SK-N-SH (cell line): ENCODE measurements at regions not wholly inside any gene's neighbourhood (a gene's known extent, or its start where the extent isn't known, plus 50 kb on each side); places are given as distances from the start of the nearest gene placed in this dataset.

ENCODE experiments used
- CTCF ChIA-PET: fragments of 300-600, 350-600 bp; formaldehyde crosslinking; extraction: SDS; loops from one replicate; lab custom pipeline; 2021; lab: Yijun Ruan, JAX
- POLR2A ChIA-PET: fragments of 350-600 bp; sonication (Branson Sonifier 250); formaldehyde crosslinking; extraction: SDS; loops from one replicate; lab custom pipeline; 2020; ENCODE audit warnings: antibody characterized with exemption, inconsistent platforms; lab: Yijun Ruan, JAX
- DNase-seq: peaks from one replicate; pipeline ENCODE4 v3.0.0; 2012
- H2AFZ ChIP-seq: fragments of 200-600 bp; sonication (generic); 2 replicates; pipeline ENCODE4 v1.8.1; 2016; ENCODE audit warnings: antibody characterized with exemption, mild to moderate bottlenecking, low read depth
- H3F3A ChIP-seq: fragments of 200-600 bp; sonication (generic); replicated peaks from 2 replicates; pipeline ENCODE3; 2016; ENCODE audit warnings: antibody characterized with exemption, mild to moderate bottlenecking; ENCODE audit not compliant: insufficient read depth
- H3K27ac ChIP-seq, 2 experiments: fragments of 200-500 bp in 1 of 2; fragments of 200-600 bp in 1 of 2; sonication (Bioruptor generic) in 1 of 2; sonication (generic), shearing (Covaris generic) in 1 of 2; 2 replicates each; pipeline versions ENCODE4 v1.5.1 to v1.6.1; 2014 to 2016; ENCODE audit warnings: low read depth in 2 of 2, inconsistent platforms in 1 of 2, low read length in 1 of 2, mild to moderate bottlenecking in 1 of 2, mixed read lengths in 1 of 2
- H3K27me3 ChIP-seq: fragments of 200-600 bp; sonication (generic), shearing (Covaris generic); 2 replicates; pipeline ENCODE4 v1.6.1; 2016; ENCODE audit warnings: mixed run types; ENCODE audit not compliant: insufficient read depth
- H3K36me3 ChIP-seq, 2 experiments: fragments of 200-500 bp in 1 of 2; fragments of 200-600 bp in 1 of 2; sonication (Bioruptor generic) in 1 of 2; sonication (generic) in 1 of 2; replicated peaks in 1 of 2; 2 replicates each; pipeline versions ENCODE3 to v1.5.1; 2014 to 2016; ENCODE audit warnings: low read length in 1 of 2, mild to moderate bottlenecking in 1 of 2; ENCODE audit not compliant: insufficient read depth in 2 of 2, control insufficient read depth in 1 of 2
- H3K4me1 ChIP-seq, 2 experiments: fragments of 200-500 bp in 1 of 2; fragments of 200-600 bp in 1 of 2; sonication (Bioruptor generic) in 1 of 2; sonication (generic), shearing (Covaris generic) in 1 of 2; 2 replicates each; pipeline versions ENCODE4 v1.5.1 to v1.6.1; 2014 to 2016; ENCODE audit warnings: low read depth in 1 of 2, low read length in 1 of 2, mixed run types in 1 of 2; ENCODE audit not compliant: insufficient read depth in 2 of 2, control insufficient read depth in 1 of 2
- H3K4me2 ChIP-seq: fragments of 200-600 bp; sonication (generic), shearing (Covaris generic); 2 replicates; pipeline ENCODE4 v1.6.1; 2017; ENCODE audit warnings: mixed run types
- H3K4me3 ChIP-seq, 2 experiments: fragments of 200-500 bp in 1 of 2; fragments of 200-600 bp in 1 of 2; sonication (Bioruptor generic) in 1 of 2; sonication (generic), shearing (Covaris generic) in 1 of 2; 2 replicates each; pipeline versions ENCODE4 v1.5.1 to v1.8.1; 2014 to 2016; ENCODE audit warnings: low read depth in 2 of 2, inconsistent platforms in 1 of 2, low read length in 1 of 2, mild to moderate bottlenecking in 1 of 2, mixed read lengths in 1 of 2, moderate library complexity in 1 of 2
- H3K79me2 ChIP-seq: fragments of 200-600 bp; sonication (generic); 2 replicates; pipeline ENCODE4 v1.8.1; 2017; ENCODE audit warnings: mild to moderate bottlenecking; ENCODE audit not compliant: insufficient read depth
- H3K9ac ChIP-seq: fragments of 200-600 bp; sonication (generic); 2 replicates; pipeline ENCODE4 v1.6.1; 2017; ENCODE audit warnings: mixed run types
- H3K9me2 ChIP-seq: fragments of 200-600 bp; sonication (generic); 2 replicates; pipeline ENCODE4 v1.6.1; 2017; ENCODE audit warnings: mixed run types
- H3K9me3 ChIP-seq: fragments of 200-600 bp; sonication (generic); 2 replicates; pipeline ENCODE4 v1.6.1; 2017; ENCODE audit warnings: mixed run types, mild to moderate bottlenecking, moderate library complexity
- H4K20me1 ChIP-seq: fragments of 200-600 bp; sonication (generic); 2 replicates; pipeline ENCODE4 v1.6.1; 2017; ENCODE audit warnings: mild to moderate bottlenecking, mixed run types; ENCODE audit not compliant: insufficient read depth
- EP300 ChIP-seq, 2 experiments: IDR thresholded peaks; 2 replicates each; pipeline versions ENCODE4 v1.4.0 to v1.6.1; 2012; ENCODE audit warnings: borderline replicate concordance in 1 of 2, low read depth in 1 of 2, low read length in 1 of 2
- MXI1 ChIP-seq: IDR thresholded peaks from 2 replicates; pipeline ENCODE4 v1.6.1; 2012; ENCODE audit warnings: mild to moderate bottlenecking, low read depth, low read length, improper control_type of control experiment
- NRF1 ChIP-seq: IDR thresholded peaks from 2 replicates; pipeline ENCODE4 v1.6.1; 2012; ENCODE audit warnings: low read depth, mild to moderate bottlenecking, low read length
- RFX5 ChIP-seq: IDR thresholded peaks from 2 replicates; pipeline ENCODE4 v1.6.1; 2012; ENCODE audit warnings: mild to moderate bottlenecking, improper control_type of control experiment, low read length
- SMC3 ChIP-seq: IDR thresholded peaks from 2 replicates; pipeline ENCODE4 v1.6.1; 2012; ENCODE audit warnings: low read depth, low read length, improper control_type of control experiment
- TAF1 ChIP-seq: IDR thresholded peaks from 2 replicates; pipeline ENCODE4 v1.6.1; 2012; ENCODE audit warnings: low read depth, mild to moderate bottlenecking, low read length, moderate library complexity, borderline replicate concordance
- TEAD4 ChIP-seq: IDR thresholded peaks from 2 replicates; pipeline ENCODE4 v1.4.0; 2012; ENCODE audit warnings: mild to moderate bottlenecking, borderline replicate concordance; ENCODE audit not compliant: insufficient read depth
- WGBS: methylation state at CpG from one replicate; pipeline ENCODE4 v1.1.6; 2017; ENCODE audit warnings: low lambda C conversion rate; 5-methylcytosine and 5-hydroxymethylcytosine counted together
- TF ChIP-seq, protein P1 (sequence below): IDR thresholded peaks from 2 replicates; pipeline ENCODE4 v1.4.0; 2012; ENCODE audit warnings: low read depth, borderline replicate concordance
- TF ChIP-seq, protein P2 (sequence below): fragments of 150-350 bp; IDR thresholded peaks from 2 replicates; pipeline ENCODE4 v1.6.1; 2016; ENCODE audit warnings: mild to moderate bottlenecking, low read depth, low read length
- TF ChIP-seq, protein P3 (sequence below): fragments of 200-600 bp; sonication (generic); IDR thresholded peaks from 2 replicates; pipeline ENCODE4 v1.6.1; 2017; ENCODE audit warnings: antibody characterized with exemption, mild to moderate bottlenecking, moderate library complexity
- TF ChIP-seq, protein P4 (sequence below): IDR thresholded peaks from 2 replicates; pipeline ENCODE4 v1.4.0; 2012; ENCODE audit warnings: low read depth, borderline replicate concordance
- TF ChIP-seq, protein P5 (sequence below): IDR thresholded peaks from 2 replicates; pipeline ENCODE4 v1.4.0; 2012; ENCODE audit warnings: low read depth
- TF ChIP-seq, protein P6 (sequence below): IDR thresholded peaks from 2 replicates; pipeline ENCODE4; 2012

DNA sequence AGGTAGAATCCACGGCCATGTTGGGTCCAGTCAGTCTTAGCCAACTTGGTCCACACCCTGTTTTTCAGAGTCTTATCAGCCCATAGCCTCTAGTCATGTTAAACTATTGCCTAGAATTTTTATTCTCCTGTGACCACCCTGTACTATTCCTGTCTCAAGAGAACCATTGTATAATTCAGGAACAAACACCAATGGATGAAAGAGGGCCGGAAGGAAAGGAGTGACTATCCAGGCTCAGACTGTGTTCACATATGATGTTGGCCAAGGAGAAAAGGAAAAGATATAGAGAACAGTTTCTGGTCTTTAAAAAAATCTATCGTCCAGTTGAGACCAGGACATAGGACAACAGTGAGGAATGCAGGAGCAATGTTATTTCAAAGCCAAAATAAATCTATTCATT, 82.9 kb upstream of the SETBP1 start:
- no peak overlapping the region for H3K27ac ChIP-seq
- H3K4me1 ChIP-seq: peaks cover 1 to 20% of the 10 kb centered on the region in 2 experiments; a peak in 3 of 4 replicates
- TF ChIP-seq, protein P1, sequence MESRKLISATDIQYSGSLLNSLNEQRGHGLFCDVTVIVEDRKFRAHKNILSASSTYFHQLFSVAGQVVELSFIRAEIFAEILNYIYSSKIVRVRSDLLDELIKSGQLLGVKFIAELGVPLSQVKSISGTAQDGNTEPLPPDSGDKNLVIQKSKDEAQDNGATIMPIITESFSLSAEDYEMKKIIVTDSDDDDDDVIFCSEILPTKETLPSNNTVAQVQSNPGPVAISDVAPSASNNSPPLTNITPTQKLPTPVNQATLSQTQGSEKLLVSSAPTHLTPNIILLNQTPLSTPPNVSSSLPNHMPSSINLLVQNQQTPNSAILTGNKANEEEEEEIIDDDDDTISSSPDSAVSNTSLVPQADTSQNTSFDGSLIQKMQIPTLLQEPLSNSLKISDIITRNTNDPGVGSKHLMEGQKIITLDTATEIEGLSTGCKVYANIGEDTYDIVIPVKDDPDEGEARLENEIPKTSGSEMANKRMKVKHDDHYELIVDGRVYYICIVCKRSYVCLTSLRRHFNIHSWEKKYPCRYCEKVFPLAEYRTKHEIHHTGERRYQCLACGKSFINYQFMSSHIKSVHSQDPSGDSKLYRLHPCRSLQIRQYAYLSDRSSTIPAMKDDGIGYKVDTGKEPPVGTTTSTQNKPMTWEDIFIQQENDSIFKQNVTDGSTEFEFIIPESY: no peak
- TF ChIP-seq, protein P2, sequence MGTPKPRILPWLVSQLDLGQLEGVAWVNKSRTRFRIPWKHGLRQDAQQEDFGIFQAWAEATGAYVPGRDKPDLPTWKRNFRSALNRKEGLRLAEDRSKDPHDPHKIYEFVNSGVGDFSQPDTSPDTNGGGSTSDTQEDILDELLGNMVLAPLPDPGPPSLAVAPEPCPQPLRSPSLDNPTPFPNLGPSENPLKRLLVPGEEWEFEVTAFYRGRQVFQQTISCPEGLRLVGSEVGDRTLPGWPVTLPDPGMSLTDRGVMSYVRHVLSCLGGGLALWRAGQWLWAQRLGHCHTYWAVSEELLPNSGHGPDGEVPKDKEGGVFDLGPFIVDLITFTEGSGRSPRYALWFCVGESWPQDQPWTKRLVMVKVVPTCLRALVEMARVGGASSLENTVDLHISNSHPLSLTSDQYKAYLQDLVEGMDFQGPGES: no peak
- TF ChIP-seq NRF1: no peak
- no peak for TF ChIP-seq EP300 (IDR thresholded peaks at IDR 0.05; ENCODE audit: borderline replicate concordance in 1 of 2, low read depth in 1 of 2, low read length in 1 of 2)
- TF ChIP-seq MXI1: no peak
- TF ChIP-seq SMC3: no peak
- TF ChIP-seq, protein P3, sequence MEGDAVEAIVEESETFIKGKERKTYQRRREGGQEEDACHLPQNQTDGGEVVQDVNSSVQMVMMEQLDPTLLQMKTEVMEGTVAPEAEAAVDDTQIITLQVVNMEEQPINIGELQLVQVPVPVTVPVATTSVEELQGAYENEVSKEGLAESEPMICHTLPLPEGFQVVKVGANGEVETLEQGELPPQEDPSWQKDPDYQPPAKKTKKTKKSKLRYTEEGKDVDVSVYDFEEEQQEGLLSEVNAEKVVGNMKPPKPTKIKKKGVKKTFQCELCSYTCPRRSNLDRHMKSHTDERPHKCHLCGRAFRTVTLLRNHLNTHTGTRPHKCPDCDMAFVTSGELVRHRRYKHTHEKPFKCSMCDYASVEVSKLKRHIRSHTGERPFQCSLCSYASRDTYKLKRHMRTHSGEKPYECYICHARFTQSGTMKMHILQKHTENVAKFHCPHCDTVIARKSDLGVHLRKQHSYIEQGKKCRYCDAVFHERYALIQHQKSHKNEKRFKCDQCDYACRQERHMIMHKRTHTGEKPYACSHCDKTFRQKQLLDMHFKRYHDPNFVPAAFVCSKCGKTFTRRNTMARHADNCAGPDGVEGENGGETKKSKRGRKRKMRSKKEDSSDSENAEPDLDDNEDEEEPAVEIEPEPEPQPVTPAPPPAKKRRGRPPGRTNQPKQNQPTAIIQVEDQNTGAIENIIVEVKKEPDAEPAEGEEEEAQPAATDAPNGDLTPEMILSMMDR: no peak
- TF ChIP-seq, all 33 proteins: peak for 0
- ChIA-PET CTCF (no interaction called here), POLR2A (no interaction called here)
- no peak overlapping the region for H2AFZ ChIP-seq
- no peaks in the 10 kb centered on the region for H4K20me1 ChIP-seq
- no peaks in the 10 kb centered on the region for H3K27me3 ChIP-seq
- H3K9ac ChIP-seq: no peak overlapping the region
- no peak overlapping the region for H3K4me2 ChIP-seq
- H3K9me3 ChIP-seq: no peaks in the 10 kb centered on the region
- no peaks in the 10 kb centered on the region for H3K36me3 ChIP-seq
- 100% methylated on average over 3 of the region's 3 CpGs for WGBS
- H3K79me2 ChIP-seq: no peaks in the 10 kb centered on the region
- H3F3A ChIP-seq: peaks cover 6% of the 10 kb centered on the region
- H3K4me3 ChIP-seq: no peak overlapping the region
- no peak for DNase-seq
- H3K9me2 ChIP-seq: no peaks in the 10 kb centered on the region

DNA sequence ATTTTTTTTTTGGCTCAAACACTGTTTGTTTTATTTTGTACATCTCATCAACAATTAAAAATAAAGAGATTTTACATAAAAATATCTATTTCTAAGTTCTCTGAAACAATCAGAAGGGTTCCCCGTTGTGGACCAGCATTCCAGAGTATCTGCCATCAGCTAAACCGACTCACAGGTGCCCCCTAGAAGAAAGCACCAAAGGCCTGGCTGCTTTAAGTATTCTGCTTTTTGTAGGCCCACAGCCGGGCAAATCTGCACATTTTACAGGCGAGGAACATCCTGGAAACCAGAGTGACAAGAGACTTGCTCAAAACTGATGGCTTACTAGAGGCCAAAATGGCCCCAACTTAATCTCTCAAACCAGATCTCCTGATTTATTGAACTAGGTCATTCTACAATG, 82.2 kb upstream of the SETBP1 start:
- Histone ChIP-seq H3F3A (peaks cover 6% of the 10 kb centered on the region), H2AFZ (no peak overlapping the region), H3K36me3 (no peaks in the 10 kb centered on the region), H3K4me3 (no peak overlapping the region), H3K79me2 (no peaks in the 10 kb centered on the region), H4K20me1 (no peaks in the 10 kb centered on the region), H3K4me2 (no peak overlapping the region), H3K9ac (no peak overlapping the region), H3K9me3 (no peaks in the 10 kb centered on the region), H3K27ac (no peak overlapping the region), H3K9me2 (no peaks in the 10 kb centered on the region), H3K4me1 (peaks cover 0 to 20% of the 10 kb centered on the region in 2 experiments; a peak in 3 of 4 replicates), H3K27me3 (no peaks in the 10 kb centered on the region)
- ChIA-PET POLR2A (no interaction called here), CTCF (no interaction called here)
- TF ChIP-seq, protein P4, sequence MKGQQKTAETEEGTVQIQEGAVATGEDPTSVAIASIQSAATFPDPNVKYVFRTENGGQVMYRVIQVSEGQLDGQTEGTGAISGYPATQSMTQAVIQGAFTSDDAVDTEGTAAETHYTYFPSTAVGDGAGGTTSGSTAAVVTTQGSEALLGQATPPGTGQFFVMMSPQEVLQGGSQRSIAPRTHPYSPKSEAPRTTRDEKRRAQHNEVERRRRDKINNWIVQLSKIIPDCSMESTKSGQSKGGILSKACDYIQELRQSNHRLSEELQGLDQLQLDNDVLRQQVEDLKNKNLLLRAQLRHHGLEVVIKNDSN: no peak
- TF ChIP-seq, protein P3: no peak
- TF ChIP-seq RFX5: no peak
- TF ChIP-seq TAF1: no peak
- TF ChIP-seq TEAD4: no peak
- TF ChIP-seq, protein P2: no peak
- TF ChIP-seq, protein P5, sequence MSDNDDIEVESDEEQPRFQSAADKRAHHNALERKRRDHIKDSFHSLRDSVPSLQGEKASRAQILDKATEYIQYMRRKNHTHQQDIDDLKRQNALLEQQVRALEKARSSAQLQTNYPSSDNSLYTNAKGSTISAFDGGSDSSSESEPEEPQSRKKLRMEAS: no peak
- TF ChIP-seq, protein P6, sequence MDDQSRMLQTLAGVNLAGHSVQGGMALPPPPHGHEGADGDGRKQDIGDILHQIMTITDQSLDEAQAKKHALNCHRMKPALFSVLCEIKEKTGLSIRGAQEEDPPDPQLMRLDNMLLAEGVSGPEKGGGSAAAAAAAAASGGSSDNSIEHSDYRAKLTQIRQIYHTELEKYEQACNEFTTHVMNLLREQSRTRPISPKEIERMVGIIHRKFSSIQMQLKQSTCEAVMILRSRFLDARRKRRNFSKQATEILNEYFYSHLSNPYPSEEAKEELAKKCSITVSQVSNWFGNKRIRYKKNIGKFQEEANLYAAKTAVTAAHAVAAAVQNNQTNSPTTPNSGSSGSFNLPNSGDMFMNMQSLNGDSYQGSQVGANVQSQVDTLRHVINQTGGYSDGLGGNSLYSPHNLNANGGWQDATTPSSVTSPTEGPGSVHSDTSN: no peak
- 73% methylated on average over 4 of the region's 4 CpGs for WGBS
- DNase-seq: no peak
